HG03095 (cell line): ENCODE measurements at regions not wholly inside any gene's neighbourhood (a gene's known extent, or its start where the extent isn't known, plus 50 kb on each side); places are given as distances from the start of the nearest gene placed in this dataset.

Experiments used
- ATAC-seq: cut with Tn5 transposase; IDR thresholded peaks from one replicate; pipeline ENCODE4 v1.9.1; 2021; ENCODE audit warnings: moderate library complexity; ENCODE audit not compliant: unreplicated experiment

GRCh38 chr7:21077602-21078001 is 290.9 kb upstream of the SP8 start:
- no peak for ATAC-seq

GRCh38 chr7:21084286-21084685 is 297.6 kb upstream of the SP8 start:
- ATAC-seq = no peak

GRCh38 chr7:21086688-21087087 is 300.0 kb upstream of the SP8 start:
- no peak for ATAC-seq

GRCh38 chr7:21089653-21090052 is 303.0 kb upstream of the SP8 start:
- ATAC-seq = no peak

- ATAC-seq = no peak
Observed at GRCh38 chr7:21092766-21093702, 306.3 kb upstream of the SP8 start.

- no peak for ATAC-seq
Observed at GRCh38 chr7:21094589-21094988, 307.9 kb upstream of the SP8 start.

- ATAC-seq = peak; percentile 54
Observed at GRCh38 chr7:21099432-21099831, 312.7 kb upstream of the SP8 start.

- ATAC-seq = no peak
Observed at GRCh38 chr7:21099955-21100354, 313.3 kb upstream of the SP8 start.

GRCh38 chr7:21101541-21101940 is 314.9 kb upstream of the SP8 start:
- no peak for ATAC-seq

GRCh38 chr7:21103426-21104123 is 316.9 kb upstream of the SP8 start:
- ATAC-seq = no peak

- no peak for ATAC-seq
Observed at GRCh38 chr7:21104124-21104500, 317.4 kb upstream of the SP8 start.

- ATAC-seq = no peak
Observed at GRCh38 chr7:21106296-21106732, 319.6 kb upstream of the SP8 start.

- ATAC-seq = no peak
Observed at GRCh38 chr7:21107101-21107500, 320.4 kb upstream of the SP8 start.

GRCh38 chr7:21108182-21108581 is 319.7 kb upstream of the SP4 start:
- no peak for ATAC-seq

GRCh38 chr7:21113609-21114415 is 314.1 kb upstream of the SP4 start:
- ATAC-seq = no peak

- no peak for ATAC-seq
Observed at GRCh38 chr7:21123586-21123985, 304.3 kb upstream of the SP4 start.

- ATAC-seq = no peak
Observed at GRCh38 chr7:21125297-21125696, 302.6 kb upstream of the SP4 start.

GRCh38 chr7:21128062-21128817 is 299.6 kb upstream of the SP4 start:
- ATAC-seq = no peak

GRCh38 chr7:21131897-21132296 is 296.0 kb upstream of the SP4 start:
- ATAC-seq = no peak

GRCh38 chr7:21134631-21135030 is 293.3 kb upstream of the SP4 start:
- no peak for ATAC-seq

GRCh38 chr7:21135437-21135836 is 292.4 kb upstream of the SP4 start:
- ATAC-seq = no peak
